SU-DHL-6 (cell line): ENCODE measurements at regions not wholly inside any gene's neighbourhood (a gene's known extent, or its start where the extent isn't known, plus 50 kb on each side); places are given as distances from the start of the nearest gene placed in this dataset.

Experiments used
- H2AFZ ChIP-seq: fragments of 200-600 bp; sonication (generic); 2 replicates; pipeline ENCODE4 v1.6.1; 2014; ENCODE audit warnings: low read depth, mild to moderate bottlenecking, moderate library complexity, mixed read lengths, antibody characterized with exemption, low read length; ENCODE audit not compliant: severe bottlenecking
- H3F3A ChIP-seq: fragments of 200-600 bp; shearing (Covaris generic); 2 replicates; pipeline ENCODE4 v1.6.0; 2016; ENCODE audit warnings: antibody characterized with exemption, mild to moderate bottlenecking; ENCODE audit not compliant: insufficient read depth
- H3K27ac ChIP-seq: fragments of 200-600 bp; sonication (generic); 2 replicates; pipeline ENCODE4 v1.5.1; 2016; ENCODE audit warnings: low read depth, mild to moderate bottlenecking, low read length, moderate library complexity, mixed read lengths
- H3K27me3 ChIP-seq: fragments of 200-600 bp; sonication (generic), shearing (Covaris generic); 2 replicates; pipeline ENCODE4 v1.6.0; 2014; ENCODE audit warnings: mild to moderate bottlenecking, low read length
- H3K36me3 ChIP-seq: fragments of 200-600 bp; sonication (generic); 2 replicates; pipeline ENCODE4 v1.6.1; 2014; ENCODE audit warnings: mild to moderate bottlenecking, low read length, mixed read lengths
- H3K4me2 ChIP-seq: fragments of 300-600, 200-600 bp; shearing (Covaris generic), sonication (generic); 2 replicates; pipeline ENCODE4 v1.6.0; 2014; ENCODE audit warnings: low read length, low read depth, mild to moderate bottlenecking; ENCODE audit not compliant: poor library complexity, severe bottlenecking
- H3K4me3 ChIP-seq: fragments of 200-600 bp; sonication (generic); 2 replicates; pipeline ENCODE4 v1.5.1; 2014; ENCODE audit warnings: antibody characterized with exemption, low read length, mild to moderate bottlenecking, mixed read lengths; ENCODE audit not compliant: insufficient read depth, poor library complexity, severe bottlenecking
- H3K79me2 ChIP-seq: fragments of 200-600 bp; sonication (generic); 2 replicates; pipeline ENCODE4 v1.6.1; 2014; ENCODE audit warnings: mild to moderate bottlenecking, low read length, moderate library complexity; ENCODE audit not compliant: insufficient read depth
- H3K9ac ChIP-seq: fragments of 200-600 bp; sonication (generic); 2 replicates; pipeline ENCODE4 v1.7.0; 2014; ENCODE audit warnings: mild to moderate bottlenecking, low read length
- H3K9me2 ChIP-seq: fragments of 200-600 bp; sonication (generic); replicated peaks from 2 replicates; pipeline ENCODE4 v1.6.1; 2014; ENCODE audit warnings: low read length; ENCODE audit not compliant: insufficient read depth
- H3K9me3 ChIP-seq: fragments of 200-600 bp; sonication (generic); 2 replicates; pipeline ENCODE4 v1.6.1; 2014; ENCODE audit warnings: low read length, mixed read lengths; ENCODE audit not compliant: insufficient read depth
- H4K20me1 ChIP-seq: fragments of 200-600 bp; sonication (generic); 2 replicates; pipeline ENCODE4 v1.6.1; 2014; ENCODE audit warnings: low read depth, mild to moderate bottlenecking, antibody characterized with exemption, low read length, moderate library complexity, mixed read lengths
- EZH2phosphoT487 ChIP-seq: fragments of 200-600 bp; sonication (generic), shearing (Covaris generic); conservative IDR thresholded peaks from 2 replicates; pipeline ENCODE4 v1.6.1; 2018; ENCODE audit warnings: mild to moderate bottlenecking, antibody characterized with exemption, low read length, moderate library complexity, mixed read lengths
- TF ChIP-seq, protein P1 (sequence below): fragments of 200-600 bp; sonication (generic); IDR thresholded peaks from one replicate; pipeline ENCODE4 v1.5.1; 2017; ENCODE audit warnings: antibody characterized with exemption, mild to moderate bottlenecking, low read length, moderate library complexity; ENCODE audit not compliant: insufficient read depth, poor library complexity, severe bottlenecking

DNA sequence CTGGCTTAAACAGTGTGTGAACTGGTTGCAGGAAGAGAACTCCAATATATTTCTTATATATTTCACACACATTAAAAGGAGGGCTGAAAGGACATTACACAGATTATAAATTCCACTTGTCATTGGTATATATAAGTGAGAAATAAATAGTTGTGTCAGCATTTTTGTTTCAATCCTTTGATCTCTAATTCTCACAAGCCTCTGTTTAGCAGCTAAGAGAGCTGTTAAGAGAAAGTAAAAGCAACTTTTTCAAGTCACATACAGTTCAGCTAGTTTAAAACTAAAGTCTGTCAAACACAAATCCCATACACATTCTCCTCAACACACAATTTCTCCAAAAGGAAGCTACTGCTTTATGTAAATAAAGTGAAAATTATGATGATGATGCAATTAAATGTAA, 70.5 kb upstream of the CCDC39 start:
- H3K4me3 ChIP-seq, result no peak overlapping the region
- no peaks in the 10 kb centered on the region for H4K20me1 ChIP-seq
- no peaks in the 10 kb centered on the region for H3K36me3 ChIP-seq
- no peaks in the 10 kb centered on the region for H3K79me2 ChIP-seq
- H3K9ac ChIP-seq, result no peak overlapping the region
- H3K4me2 ChIP-seq, result no peak overlapping the region
- no peaks in the 10 kb centered on the region for H3K27me3 ChIP-seq
- no peak overlapping the region for H3K27ac ChIP-seq
- no peak overlapping the region for H2AFZ ChIP-seq
- no peak for TF ChIP-seq EZH2phosphoT487
- TF ChIP-seq, protein P1, sequence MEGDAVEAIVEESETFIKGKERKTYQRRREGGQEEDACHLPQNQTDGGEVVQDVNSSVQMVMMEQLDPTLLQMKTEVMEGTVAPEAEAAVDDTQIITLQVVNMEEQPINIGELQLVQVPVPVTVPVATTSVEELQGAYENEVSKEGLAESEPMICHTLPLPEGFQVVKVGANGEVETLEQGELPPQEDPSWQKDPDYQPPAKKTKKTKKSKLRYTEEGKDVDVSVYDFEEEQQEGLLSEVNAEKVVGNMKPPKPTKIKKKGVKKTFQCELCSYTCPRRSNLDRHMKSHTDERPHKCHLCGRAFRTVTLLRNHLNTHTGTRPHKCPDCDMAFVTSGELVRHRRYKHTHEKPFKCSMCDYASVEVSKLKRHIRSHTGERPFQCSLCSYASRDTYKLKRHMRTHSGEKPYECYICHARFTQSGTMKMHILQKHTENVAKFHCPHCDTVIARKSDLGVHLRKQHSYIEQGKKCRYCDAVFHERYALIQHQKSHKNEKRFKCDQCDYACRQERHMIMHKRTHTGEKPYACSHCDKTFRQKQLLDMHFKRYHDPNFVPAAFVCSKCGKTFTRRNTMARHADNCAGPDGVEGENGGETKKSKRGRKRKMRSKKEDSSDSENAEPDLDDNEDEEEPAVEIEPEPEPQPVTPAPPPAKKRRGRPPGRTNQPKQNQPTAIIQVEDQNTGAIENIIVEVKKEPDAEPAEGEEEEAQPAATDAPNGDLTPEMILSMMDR, result no peak
- H3K9me2 ChIP-seq, result no peaks in the 10 kb centered on the region
- H3F3A ChIP-seq, result no peaks in the 10 kb centered on the region
- H3K9me3 ChIP-seq, result no peaks in the 10 kb centered on the region

DNA sequence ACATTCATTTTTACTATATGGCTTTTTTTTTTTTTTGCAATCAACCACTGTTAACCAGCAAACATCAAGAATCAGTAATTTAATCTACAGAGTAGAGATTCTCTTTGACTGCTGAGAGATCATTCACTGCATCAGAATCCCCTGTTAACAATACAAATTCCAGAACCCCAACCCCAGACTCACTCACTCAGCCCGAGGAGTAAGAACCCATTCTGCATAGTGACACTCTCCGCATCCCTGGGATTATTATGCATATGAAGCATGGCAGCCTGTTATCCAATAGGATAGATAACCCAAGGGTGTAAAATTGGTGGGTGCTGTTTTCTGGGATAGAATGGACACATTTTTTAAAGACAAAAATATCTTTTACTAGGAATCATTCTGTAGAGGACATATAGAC, 76.3 kb upstream of the CCDC39 start:
- Histone ChIP-seq H3K27ac (no peak overlapping the region), H2AFZ (no peak overlapping the region), H3K4me2 (no peak overlapping the region), H3K9ac (no peak overlapping the region), H4K20me1 (no peaks in the 10 kb centered on the region), H3K9me3 (no peaks in the 10 kb centered on the region), H3K27me3 (no peaks in the 10 kb centered on the region), H3F3A (no peaks in the 10 kb centered on the region), H3K79me2 (no peaks in the 10 kb centered on the region), H3K4me3 (no peak overlapping the region), H3K36me3 (no peaks in the 10 kb centered on the region), H3K9me2 (no peaks in the 10 kb centered on the region)
- no peak for TF ChIP-seq EZH2phosphoT487
- TF ChIP-seq, protein P1, result no peak

DNA sequence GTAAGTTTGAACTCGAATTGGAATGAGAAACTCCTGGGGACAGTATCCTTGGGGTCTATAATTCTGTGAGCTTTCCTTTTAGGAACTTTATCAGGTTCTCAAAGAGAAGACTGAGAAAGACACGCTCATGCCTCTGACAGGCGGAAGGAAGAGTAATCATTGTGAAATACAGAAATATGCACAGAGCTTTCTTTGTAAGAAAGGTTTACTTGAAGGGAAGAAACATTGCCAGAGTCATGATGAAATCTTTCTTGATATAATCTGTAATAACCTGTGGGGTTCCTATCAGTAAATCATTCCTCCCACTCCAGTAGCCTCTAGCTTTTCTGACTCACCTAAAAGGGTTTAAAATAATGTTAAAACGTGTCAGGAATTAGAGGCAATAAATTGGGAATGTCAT, 83.6 kb upstream of the CCDC39 start:
- H3F3A ChIP-seq, result no peaks in the 10 kb centered on the region
- no peak overlapping the region for H2AFZ ChIP-seq

More for the DNA sequence above, 83.6 kb upstream of the CCDC39 start:
- H3K9ac ChIP-seq, result no peak overlapping the region
- no peaks in the 10 kb centered on the region for H3K9me2 ChIP-seq
- H3K27ac ChIP-seq, result no peak overlapping the region
- no peak for TF ChIP-seq EZH2phosphoT487
- TF ChIP-seq, protein P1, result no peak
- no peak overlapping the region for H3K4me2 ChIP-seq
- H3K79me2 ChIP-seq, result no peaks in the 10 kb centered on the region
- no peaks in the 10 kb centered on the region for H4K20me1 ChIP-seq
- H3K27me3 ChIP-seq, result no peaks in the 10 kb centered on the region
- H3K4me3 ChIP-seq, result no peak overlapping the region
- H3K9me3 ChIP-seq, result no peaks in the 10 kb centered on the region
- no peaks in the 10 kb centered on the region for H3K36me3 ChIP-seq
